ENCODE measurements at regions not wholly inside any gene's neighbourhood (a gene's known extent, or its start where the extent isn't known, plus 50 kb on each side); places are given as distances from the start of the nearest gene placed in this dataset.

DNA sequence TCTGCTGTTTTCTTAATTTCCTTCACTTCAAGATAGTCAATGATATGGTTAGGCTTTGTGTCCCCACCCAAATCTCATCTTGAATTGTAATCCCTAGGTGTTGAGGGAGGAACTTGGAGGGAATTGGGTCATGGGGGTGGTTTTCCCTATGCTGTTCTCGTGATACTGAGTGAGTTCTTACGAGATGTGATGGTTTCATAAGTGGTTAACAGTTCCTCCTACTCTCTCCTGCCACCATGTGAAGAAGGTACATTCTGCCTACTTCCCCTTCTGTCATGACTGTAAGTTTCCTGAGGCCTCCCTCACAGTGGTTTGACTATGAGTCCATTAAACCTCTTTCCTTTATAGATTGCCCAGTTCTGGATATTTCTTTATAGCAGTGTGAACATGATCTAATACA is 74.0 kb upstream of the SAMSN1 start:
- Histone ChIP-seq H3K36me3 (no peaks in the 10 kb centered on the region), H3K4me3 (no peak overlapping the region), H3K4me1 (ENCODE audit: insufficient read depth) (no peaks in the 10 kb centered on the region), H3K27me3 (no peaks in the 10 kb centered on the region), H3K9me3 (no peaks in the 10 kb centered on the region), H3K27ac (no peak overlapping the region)
- intact Hi-C loops (cut with DNase I), result no loop called here
- TF ChIP-seq POLR2A (IDR thresholded peaks at IDR 0.05), result no peak
- TF ChIP-seq, protein P1, sequence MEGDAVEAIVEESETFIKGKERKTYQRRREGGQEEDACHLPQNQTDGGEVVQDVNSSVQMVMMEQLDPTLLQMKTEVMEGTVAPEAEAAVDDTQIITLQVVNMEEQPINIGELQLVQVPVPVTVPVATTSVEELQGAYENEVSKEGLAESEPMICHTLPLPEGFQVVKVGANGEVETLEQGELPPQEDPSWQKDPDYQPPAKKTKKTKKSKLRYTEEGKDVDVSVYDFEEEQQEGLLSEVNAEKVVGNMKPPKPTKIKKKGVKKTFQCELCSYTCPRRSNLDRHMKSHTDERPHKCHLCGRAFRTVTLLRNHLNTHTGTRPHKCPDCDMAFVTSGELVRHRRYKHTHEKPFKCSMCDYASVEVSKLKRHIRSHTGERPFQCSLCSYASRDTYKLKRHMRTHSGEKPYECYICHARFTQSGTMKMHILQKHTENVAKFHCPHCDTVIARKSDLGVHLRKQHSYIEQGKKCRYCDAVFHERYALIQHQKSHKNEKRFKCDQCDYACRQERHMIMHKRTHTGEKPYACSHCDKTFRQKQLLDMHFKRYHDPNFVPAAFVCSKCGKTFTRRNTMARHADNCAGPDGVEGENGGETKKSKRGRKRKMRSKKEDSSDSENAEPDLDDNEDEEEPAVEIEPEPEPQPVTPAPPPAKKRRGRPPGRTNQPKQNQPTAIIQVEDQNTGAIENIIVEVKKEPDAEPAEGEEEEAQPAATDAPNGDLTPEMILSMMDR (IDR thresholded peaks at IDR 0.05), result no peak
- no peak for TF ChIP-seq EP300 (IDR thresholded peaks at IDR 0.05)
- 59 to 89% (median 62%) methylated on average over 2 of the region's 2 CpGs for WGBS, 3 donors
- DNase-seq, result no peak

DNA sequence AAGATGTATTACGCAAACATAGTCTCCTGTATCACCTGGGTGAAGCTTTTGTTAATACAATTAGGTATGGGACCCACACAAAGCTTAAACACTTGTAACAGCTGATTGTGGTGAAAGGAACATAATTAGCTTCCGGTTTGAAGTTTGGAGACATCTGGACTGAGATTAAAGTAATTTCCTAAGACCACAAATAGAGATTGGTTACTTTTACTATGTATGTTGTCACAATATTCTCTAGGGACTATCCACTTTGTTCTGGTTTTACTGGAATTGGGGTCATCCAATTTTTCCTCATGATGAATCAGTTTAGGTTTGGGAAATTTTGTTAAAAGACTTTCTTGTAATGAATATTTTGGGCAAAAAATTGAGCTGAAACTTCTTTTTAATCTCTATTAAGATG is 71.8 kb upstream of the SAMSN1 start:
- no peak overlapping the region for H3K4me3 ChIP-seq
- H3K4me1 ChIP-seq (ENCODE audit: insufficient read depth), result no peaks in the 10 kb centered on the region
- no peaks in the 10 kb centered on the region for H3K27me3 ChIP-seq
- H3K27ac ChIP-seq, result no peak overlapping the region
- no peaks in the 10 kb centered on the region for H3K36me3 ChIP-seq
- DNase-seq, result no peak
- WGBS, 3 donors, result 67 to 76% (median 69%) methylated on average over 2 of the region's 2 CpGs
- intact Hi-C loops (cut with DNase I), result no loop called here
- H3K9me3 ChIP-seq, result no peaks in the 10 kb centered on the region
- no peak for TF ChIP-seq POLR2A (IDR thresholded peaks at IDR 0.05)
- no peak for TF ChIP-seq EP300 (IDR thresholded peaks at IDR 0.05)
- TF ChIP-seq, protein P1 (IDR thresholded peaks at IDR 0.05), result no peak

DNA sequence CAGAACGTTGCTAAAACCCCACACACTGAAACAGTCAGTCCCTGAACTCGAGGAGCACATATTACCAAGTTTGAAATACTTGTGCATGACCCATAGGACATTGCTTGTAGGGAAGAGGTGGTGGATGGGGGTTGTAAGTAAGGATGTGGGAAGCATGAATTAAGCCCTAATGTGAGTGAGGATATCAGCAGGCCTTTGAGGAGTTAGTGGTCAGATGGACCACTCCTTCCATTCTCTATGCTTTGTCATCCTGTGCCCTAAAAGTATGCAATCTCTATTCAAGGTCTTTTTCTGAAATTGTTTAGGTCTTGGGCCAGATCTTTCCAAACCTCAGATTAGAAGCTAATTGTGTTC is 70.9 kb upstream of the SAMSN1 start:
- Histone ChIP-seq H3K4me3 (no peak overlapping the region), H3K9me3 (no peaks in the 10 kb centered on the region), H3K27me3 (no peaks in the 10 kb centered on the region), H3K36me3 (no peaks in the 10 kb centered on the region), H3K27ac (no peak overlapping the region), H3K4me1 (ENCODE audit: insufficient read depth) (no peaks in the 10 kb centered on the region)
- WGBS, 3 donors, result 52 to 59% (median 56%) methylated on average over 2 of the region's 2 CpGs
- TF ChIP-seq POLR2A (IDR thresholded peaks at IDR 0.05) (no peak), EP300 (IDR thresholded peaks at IDR 0.05) (no peak)
- TF ChIP-seq, protein P1 (IDR thresholded peaks at IDR 0.05), result no peak
- intact Hi-C loops (cut with DNase I), result no loop called here
- no peak for DNase-seq

DNA sequence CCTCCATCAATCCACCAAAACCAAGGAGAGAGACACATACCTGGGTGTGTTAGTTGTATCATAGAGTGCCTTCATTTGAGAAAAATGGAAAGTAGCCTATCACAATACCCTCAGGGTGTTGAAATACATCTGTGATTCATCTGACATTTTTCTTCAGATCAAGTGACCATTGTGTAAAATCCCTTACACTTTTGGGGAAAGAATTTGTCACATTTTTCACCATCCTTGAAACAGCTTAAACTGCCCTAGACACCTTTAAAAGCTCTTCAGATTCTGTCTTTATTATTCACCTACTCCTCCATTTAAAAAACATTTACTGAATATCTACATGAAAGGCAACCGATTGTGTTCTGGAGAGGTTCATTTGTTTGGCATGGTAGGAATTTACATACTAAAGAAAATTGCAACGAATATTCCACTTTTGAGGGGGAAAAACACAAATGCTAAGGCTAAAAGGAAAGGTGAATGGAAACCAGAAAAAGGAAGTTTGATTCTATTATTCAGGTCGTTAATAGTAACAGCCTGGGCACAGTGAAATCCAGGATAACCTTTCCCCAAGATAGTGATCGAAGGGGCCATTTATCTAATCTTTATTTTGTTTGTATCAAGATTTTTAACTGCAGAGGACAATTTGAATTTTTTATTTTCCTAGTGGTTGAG is 70.4 kb upstream of the SAMSN1 start:
- intact Hi-C loops (cut with DNase I), result no loop called here

More for the DNA sequence above, 70.4 kb upstream of the SAMSN1 start:
- TF ChIP-seq, protein P1 (IDR thresholded peaks at IDR 0.05), result no peak
- TF ChIP-seq EP300 (IDR thresholded peaks at IDR 0.05), result no peak
- TF ChIP-seq POLR2A (IDR thresholded peaks at IDR 0.05), result no peak
- WGBS, 3 donors, result 35 to 54% (median 43%) methylated on average over 4 of the region's 4 CpGs
- Histone ChIP-seq H3K27me3 (no peaks in the 10 kb centered on the region), H3K9me3 (no peaks in the 10 kb centered on the region), H3K36me3 (no peaks in the 10 kb centered on the region), H3K4me1 (ENCODE audit: insufficient read depth) (no peaks in the 10 kb centered on the region), H3K27ac (no peak overlapping the region), H3K4me3 (no peak overlapping the region)
- DNase-seq, result no peak
